ENCODE measurements at regions not wholly inside any gene's neighbourhood (a gene's known extent, or its start where the extent isn't known, plus 50 kb on each side); places are given as distances from the start of the nearest gene placed in this dataset.

GRCh38 chr6:84486526-84486925 is 259.1 kb upstream of the CEP162 start:
- TF ChIP-seq SP1 (IDR thresholded peaks at IDR 0.05) (no peak), CTBP1 (IDR thresholded peaks at IDR 0.05; ENCODE audit: borderline replicate concordance) (no peak), NFRKB (IDR thresholded peaks at IDR 0.05) (no peak), BHLHE40 (IDR thresholded peaks at IDR 0.05; ENCODE audit: borderline replicate concordance) (no peak), SUZ12 (IDR thresholded peaks at IDR 0.05) (no peak)

All from HEK293T (cell line).